ENCODE measurements at regions not wholly inside any gene's neighbourhood (a gene's known extent, or its start where the extent isn't known, plus 50 kb on each side); places are given as distances from the start of the nearest gene placed in this dataset.

DNA sequence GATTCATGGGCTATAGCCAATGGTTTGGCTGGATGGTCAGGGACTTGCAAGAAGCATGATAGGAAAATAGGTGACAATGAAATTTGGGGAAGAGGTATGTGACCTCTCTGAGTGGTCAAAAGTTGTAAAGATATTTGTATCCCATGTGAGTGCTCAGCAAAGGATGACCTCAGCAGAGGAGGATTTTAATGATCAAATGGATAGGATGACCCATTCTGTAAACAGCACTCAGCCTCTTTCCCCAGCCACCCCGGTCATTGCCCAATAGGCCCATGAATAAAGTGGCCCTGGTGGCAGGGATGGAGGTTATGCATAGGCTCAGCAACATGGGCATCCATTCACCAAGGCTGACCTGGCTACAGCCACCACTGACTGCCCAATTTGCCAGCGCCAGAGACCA, 138.4 kb upstream of the SPDL1 start:
- no peak for DNase-seq

DNA sequence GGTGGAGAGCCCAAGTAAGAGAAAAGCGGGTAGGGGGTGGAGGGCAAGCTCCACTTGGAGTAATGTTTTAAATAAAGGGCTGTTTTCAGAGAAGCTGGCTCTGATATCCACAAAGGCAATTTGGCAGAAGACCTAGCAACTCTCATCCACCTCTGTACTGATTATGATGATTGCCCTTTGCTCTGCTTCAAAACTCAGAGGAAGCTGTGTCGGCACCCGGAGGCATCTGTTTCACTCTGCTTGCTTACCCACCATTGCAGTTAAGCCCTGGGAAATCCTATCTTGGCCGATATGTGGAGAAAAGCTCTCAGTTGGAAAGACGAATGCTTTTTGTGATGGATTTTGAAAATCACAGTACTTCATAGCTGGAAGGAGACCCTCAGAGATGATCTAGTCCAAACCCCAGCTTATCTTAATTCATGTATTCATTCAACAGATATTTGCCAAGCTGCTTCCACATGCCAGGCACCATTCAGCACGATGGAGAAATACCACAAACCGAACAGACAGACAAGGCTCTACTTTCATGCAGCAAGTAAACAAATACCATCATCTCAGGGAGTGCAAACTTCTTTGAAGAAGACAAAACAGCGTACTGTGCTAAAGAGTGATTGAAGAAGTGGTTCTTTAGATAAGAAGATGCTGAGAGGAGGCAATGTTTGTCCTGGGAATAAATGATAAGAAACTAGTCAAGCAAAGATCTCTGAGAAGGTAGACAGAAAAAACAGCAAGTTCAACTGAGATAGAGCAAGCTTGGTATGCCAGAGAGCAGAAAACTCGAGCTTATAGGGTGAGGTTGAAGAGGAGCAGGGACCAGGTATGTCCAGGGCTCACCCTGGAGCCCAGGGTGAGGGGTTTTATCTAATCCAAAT, 140.4 kb upstream of the SPDL1 start:
- no peak for DNase-seq

DNA sequence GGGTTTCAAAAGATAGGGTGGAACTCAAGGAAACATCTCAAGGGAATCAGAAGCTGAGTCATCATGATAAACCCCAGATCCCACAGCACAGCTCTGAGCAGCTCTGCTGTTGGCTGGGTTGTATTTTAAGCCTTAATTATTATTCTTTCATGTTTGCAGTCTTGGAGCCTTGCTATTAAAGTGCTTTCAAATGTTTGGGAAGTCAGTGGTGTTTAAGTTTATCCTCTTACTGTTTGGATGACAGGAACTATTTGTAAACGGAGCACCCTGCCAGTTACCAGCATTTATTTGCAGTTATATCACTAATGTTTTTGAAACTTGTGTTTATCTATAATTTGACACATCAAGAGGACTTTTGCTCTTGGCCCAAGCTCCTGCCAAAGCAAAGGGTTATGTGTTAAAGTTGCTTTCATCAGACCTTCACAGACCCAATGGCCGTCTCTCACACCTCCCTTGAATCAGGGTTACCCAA, 141.1 kb upstream of the SPDL1 start:
- DNase-seq: no peak

DNA sequence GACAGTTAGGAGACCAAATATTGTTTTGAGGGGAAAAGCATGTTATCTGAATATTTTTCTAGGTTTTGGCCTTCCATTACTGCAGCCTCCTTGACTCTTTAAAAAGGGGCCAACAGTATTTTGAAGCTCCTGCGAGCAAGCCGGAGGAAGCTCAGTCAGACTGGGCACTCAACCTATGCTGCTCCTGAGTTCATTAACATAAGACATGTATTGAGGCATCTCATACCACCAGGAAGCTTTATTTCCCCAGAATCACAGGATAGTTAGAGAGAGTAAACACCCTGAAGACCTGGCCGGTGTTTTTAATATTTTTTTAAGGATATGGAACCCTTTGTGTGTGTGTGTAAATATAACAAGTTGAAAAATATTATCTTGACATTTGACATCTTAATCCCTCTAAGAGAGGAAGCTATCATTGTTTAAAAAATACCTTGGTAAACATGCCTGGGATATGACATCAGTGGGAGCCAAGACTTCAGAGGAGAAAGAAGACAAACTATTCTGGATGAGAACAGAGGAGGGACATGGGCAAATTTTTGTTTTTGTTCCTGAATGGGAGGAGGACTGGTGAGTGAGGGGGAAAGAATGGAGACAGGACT, 139.3 kb upstream of the SLIT3 start:
- DNase-seq: no peak

DNA sequence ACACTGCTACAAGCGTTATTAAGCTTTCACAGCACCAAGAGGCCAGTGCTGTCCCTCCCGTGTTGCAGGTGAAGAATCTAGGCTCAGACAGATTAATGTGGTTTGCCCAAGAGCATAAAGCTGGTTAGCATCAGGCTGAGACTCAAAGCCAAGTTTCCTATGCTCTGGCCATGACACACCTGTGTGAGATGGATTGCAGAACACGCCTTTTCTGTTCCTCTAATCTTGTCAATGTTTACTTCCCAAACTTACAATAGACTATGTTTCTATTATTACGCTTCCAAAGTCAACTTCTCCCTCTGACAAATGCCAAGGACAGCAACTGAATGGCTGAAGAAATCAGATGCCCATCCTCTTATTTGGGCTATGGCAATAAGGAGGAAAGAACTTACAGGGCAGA, 138.4 kb upstream of the SLIT3 start:
- DNase-seq: no peak

DNA sequence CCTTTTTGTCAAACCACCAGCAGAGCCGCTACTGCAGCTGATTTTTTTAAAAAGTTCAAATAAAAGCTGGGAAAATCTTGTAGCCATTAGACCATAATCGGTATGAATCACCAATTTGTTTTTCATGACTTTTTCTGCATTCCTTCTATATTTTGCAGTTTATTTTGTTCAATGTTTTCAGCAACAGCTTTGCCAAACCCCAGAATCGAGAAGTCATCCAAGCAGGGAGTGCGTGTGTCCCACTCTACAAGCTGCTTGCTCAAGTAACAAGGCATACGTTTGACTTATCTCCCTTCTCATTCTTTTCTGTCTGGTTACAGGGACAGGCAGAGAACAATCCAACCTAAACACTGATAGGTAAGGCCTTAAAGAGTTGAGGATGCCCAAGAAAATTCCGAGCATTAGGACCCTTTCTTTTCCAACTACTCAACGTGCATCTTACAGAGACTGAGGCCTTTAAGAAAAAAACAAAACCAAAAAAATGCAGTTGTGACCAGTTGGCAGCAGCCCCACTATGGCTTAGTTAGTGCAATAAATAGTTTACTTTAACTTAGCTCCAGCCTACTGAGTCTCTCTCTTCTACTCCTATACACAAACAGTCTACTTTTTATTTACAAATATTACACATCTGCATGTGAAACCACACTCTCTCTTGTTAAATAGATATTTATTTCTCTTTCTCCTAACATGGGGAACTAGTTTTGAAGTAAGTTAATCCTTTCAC, 134.7 kb upstream of the SLIT3 start:
- DNase-seq: no peak

DNA sequence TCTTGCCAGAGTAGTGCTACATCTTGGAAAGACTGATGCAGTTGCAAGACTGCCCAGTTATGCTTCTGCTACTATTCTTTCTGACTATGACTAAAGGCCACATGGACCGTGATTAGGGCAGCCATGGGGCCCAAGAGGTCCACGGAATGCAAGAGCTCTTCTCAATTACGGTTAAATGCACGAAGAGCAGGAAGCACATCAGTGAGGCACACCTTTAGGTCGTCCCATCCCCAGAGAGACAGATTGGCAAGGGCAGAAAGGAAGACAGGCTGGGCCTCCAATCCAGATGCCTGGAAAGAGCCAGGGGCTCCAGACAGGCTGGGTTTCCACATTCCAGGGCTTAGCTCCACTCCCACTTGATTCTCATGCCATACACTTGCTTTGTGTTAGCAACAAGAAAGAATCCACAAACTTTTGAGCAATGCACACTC, 132.3 kb upstream of the SLIT3 start:
- no peak for DNase-seq

DNA sequence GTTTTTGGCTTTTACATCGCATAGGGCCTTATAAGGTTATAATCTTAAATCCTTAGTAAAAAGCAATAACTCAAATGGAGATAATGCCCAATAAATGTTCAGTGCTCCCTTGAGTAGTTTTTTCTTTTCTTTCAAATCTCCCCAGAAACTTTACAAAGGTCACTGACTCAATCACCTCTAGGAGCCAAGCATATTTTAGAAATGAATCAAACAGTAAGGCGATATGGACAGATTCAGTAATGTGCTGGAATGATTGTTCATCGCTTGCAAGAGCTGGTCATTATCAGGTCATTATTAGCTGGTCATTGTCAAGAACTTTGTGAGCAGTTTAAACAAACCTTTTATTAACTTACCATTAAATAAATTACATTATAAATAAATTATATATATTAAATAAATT, 130.4 kb upstream of the SLIT3 start:
- no peak for DNase-seq

DNA sequence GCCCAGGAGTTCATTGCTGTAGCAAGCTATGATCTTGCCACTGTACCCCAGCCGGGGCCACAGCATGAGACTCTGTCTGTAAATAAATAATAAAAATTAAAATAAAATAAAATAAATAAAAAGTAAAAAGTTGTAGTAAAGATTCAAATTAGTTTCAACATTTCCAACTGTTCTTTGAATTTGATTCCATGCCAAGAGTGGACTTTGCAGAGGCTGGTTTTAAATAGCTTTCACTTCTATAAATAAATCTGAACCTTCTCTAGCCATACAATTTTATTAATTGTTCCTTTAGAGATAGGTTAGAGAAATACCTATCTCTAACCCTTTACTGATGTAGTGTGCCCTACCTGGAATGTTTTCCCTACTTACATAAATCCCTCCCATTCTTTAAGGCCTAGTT, 129.7 kb upstream of the SLIT3 start:
- DNase-seq: no peak

DNA sequence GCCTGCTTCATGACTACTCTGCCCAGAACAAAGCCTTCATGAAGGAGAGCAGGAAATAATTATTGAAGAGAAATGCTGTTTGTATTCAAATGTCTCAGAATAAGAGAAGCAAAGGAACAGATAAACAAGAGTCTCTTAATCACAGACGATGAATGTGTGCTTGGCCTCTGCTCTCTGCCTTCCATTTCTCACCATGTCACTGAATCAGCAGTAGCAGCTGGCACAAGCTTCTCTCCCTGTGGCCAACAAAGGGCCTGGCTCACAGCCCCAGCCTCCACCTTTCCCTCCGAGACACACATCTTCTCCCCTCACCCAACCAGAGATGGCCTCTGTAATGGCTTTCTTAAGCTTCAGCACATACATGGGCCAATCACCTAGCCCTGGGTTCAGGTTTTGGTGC, 128.1 kb upstream of the SLIT3 start:
- no peak for DNase-seq

DNA sequence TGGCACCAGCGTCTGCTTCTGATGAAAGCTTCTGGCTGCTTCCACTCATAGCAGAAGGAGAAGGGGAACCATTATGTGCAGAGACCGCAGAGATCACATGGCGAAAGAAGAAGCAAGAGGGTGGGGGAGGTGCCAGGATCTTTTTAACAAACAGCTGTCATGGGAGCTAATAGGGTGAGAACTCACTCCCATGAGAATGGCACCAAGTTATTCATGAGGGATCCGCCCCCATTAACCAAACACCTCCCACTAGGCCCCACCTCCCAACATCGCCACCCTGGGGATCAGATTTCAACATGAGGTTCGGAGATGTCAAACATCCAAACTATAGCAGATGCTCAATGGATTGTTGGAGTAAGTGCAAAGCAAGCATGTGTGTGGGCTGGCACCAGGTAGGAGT, 125.8 kb upstream of the SLIT3 start:
- DNase-seq: peak in 1 of 3 donors; percentile 2

DNA sequence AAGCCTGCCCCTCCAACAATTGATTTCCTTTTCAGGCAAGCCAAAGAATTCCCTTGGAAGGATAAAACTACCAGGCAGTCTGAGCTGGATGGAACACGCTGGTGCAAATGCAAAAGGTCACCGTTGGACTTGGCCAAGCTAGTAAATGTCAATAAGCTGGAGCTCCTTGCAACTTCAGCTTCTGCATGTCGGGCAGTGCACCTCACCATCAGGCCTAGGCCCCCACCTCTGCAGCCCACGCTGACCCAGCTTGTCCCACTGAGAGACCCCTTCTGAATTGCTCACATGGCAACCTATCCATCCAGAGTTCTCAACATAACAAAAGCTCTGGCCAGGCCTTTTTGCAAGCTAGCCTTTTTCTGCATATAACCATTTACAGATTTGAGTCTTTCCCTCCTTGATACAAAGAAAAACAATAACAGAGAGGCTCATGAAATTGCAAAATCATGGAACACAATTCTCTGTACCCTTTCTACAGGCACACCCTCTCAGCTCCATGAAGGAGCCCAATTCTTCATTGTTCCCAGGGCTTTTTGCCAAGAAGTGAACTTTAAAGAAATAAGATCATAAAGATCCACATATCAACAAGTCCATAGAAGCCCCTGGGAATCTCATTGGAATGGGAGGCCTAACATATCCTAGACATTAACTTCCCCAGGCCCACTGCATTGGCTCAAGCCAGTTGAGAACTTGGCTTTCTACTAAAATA, 123.9 kb upstream of the SLIT3 start:
- no peak for DNase-seq

DNA sequence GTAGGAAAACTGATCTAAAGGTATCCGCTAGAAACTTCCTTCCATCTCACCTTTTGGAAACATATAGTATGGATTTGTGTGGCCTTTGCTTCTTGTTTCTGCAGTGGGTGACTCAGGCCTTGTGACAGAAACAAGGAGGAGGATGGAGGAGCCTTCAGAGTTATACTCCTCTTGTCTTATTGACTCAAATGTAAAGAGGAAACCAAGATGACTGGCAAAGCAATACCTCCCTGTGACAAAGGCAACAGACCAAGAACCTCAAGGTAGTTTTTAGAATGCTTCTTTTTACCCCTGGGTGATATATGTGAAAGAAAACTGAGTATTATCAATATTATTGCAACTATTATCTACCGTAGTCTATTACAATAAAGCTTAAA, 123.3 kb upstream of the SLIT3 start:
- DNase-seq: no peak

DNA sequence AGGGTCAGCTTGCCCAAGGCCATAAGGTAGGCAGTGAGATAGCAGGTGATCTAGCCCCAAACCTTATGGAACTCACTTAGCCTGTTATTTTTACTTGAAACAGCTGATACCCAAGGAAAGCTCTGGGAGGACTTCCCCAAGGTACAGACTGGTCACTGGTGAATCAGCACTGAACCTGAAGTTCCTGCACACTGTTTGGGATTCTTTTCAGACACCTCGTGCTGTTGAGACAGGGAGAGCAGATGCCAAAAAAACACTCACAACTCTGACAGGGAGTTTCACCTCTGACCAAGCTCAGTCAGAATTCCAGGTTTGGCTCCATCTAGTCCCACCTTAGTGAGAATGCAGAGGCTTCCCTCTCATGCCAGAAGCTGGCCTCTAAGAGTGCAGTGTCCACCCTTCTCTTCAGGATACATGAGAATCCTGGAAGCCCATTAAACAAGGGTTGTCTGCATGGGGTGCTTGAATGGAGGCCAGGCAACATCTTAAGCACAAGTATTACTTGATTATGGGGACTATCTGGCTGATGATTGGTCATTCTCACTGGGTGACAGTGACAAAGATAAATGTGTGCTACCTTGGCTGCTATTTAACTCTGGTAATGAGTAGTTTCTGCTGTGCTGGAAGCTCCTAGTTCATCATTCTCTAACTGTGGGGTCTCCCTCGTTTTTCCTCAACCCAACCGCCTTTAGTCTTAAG, 122.8 kb upstream of the SLIT3 start:
- DNase-seq: no peak

DNA sequence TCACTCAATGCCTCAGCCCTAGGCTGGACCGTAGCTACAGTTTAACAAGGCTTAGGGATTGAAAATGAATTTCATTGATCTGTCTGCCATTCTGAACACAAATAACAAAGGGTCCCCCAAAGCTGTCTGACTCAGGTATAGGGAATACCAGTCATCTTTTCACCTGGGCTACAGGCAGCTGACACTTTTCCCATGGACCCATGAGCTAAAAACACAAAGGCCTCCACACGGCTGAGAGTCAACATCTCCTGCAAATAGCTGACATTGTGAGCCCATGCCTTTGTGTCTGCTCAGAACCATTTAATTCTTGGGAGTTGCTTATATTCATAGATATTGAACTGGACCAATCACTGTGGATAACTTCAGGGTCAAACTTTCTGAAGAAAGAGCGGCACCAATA, 121.1 kb upstream of the SLIT3 start:
- no peak for DNase-seq

DNA sequence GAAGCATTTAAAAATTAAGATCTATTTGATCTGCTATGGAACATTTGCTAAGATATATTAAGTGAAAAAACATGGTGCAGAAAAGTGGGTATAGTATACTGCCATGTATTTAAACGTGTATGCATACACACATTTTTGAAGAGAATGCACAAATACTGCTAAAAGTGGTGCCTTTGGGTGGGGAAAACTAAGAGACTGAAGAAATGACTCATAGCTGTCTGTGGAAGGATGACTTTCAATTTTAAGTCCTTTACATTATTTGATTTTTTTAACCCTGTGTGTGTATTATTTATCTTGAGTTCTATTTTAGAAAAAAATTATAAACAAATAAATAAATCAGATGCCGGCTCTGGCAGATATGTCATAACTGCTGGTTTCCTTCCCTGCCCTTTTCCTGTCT, 120.7 kb upstream of the SLIT3 start:
- DNase-seq: no peak

DNA sequence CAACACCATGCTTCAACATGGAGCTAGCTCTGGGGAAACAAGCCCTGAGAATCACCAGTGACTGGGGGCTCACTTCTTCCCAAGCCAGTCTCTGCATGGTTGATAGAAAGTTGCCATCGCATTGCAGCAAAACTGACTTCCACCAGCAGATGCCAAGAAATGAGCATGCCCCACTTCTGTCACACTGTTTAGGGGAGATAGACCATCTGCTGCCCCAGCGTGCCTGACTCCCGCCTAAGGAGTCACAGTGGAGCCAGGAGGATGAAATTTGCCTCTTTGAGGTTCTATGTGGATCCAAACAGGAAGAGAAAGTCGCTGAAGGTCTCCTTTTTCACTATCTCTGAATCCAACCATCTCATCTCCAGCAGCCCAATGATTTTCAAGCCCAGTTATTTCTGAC, 116.7 kb upstream of the SLIT3 start:
- DNase-seq: no peak

DNA sequence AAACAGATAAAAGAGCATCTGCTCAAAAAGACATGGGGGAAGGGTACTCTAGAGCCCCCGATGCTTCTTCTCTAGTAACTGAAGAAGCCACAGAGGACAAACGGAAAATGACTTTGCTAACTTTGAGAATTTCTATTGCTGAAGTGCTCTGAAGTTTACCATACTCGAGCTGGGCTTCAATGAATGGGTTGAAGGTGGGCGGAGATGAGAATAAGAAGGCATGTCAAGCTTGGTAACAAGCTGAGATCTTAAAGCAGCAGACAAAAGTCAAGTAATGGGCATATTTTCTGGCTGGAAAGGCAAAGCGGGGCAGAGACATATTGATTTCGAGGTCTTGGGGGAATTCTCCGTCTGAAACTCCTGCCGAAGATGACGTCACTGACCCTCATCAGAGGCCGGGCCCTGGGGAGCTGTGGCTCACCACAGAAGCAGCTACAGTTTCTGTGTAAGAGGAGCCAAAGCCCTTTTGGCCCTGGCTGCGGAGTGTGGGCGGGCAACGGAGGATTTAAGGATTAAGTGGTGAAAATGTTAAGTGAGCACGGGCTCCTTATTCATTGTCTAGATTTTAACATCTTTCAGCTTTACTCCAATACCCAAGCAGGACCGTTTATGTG, 115.8 kb upstream of the SLIT3 start:
- DNase-seq: no peak

DNA sequence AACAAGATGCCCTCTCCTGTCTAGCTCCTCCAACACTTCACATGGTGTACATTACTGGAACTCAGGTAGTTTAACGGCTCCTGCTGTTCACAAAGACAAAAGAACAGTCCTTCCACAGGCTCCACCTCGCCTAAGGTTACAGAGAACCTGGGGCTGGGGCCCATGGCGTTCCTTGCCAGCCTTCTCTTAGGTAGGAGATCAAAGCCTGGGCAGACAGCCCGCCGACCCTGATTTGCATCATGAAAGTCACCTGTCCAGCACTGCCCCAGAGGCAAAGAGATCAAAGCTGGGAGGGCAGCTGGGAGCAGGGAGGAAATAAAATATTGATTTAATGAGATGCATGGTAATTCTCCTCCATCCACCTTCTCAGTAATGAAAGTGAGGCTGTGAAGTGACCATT, 115.0 kb upstream of the SLIT3 start:
- no peak for DNase-seq

DNA sequence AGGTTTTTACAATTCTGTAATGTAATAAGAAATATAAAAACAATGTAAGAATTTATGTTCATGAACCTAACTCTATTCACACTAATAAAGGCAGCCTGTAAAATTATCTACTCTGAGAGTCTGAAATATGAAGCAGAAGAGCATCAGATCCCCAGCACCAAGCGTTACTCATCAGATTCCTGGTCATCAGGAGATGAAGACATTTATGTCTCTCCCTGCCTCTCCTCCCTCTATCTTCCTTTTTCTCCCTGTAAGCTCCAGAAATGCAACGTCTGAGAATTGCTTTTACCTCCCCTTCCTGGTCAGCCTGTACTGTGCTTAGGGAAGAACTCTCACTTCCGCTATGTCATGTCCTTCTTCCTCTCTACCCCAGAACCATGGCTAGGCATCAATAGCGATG, 114.4 kb upstream of the SLIT3 start:
- DNase-seq: no peak

DNA sequence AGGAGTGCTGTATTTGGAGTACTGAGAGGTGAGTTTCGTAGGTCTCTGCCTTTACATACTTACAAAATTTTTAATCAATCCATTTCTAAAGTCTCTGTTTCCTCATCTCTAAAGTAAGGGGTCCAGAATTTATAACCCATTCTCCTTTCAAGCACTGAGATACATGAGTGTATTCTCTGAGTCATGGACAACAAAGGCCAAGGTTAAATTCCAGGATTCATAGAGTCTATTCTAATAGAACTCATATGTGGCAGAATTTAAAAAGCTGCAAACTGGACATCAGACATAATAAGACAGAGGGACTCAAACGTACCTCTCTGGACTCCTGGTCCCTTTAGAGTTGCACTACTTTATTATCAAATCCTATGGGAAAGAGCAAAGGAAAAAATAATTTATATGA, 112.5 kb upstream of the SLIT3 start:
- no peak for DNase-seq

DNA sequence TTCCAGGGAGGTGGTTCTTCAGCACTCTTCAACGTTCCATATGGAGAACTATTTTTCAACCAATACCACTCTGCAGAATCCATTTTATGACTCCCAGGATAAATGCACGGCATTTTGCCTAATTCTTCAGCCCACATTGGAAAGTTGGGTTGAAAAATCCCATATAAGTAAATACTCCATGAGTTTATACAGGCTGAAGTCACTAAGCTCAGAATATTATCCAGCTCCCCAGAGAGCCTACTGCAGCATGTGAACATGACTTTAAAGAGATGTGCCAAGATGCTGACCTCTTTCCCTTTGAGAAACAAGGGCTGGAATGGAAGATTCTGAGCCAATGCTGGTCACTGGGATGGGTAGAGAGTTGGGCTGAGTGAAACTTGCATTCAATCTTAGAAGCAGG, 111.9 kb upstream of the SLIT3 start:
- no peak for DNase-seq

Measured in suppressor macrophage treated with lipopolysaccharide for 1 hour (primary cell).